ENCODE measurements at regions not wholly inside any gene's neighbourhood (a gene's known extent, or its start where the extent isn't known, plus 50 kb on each side); places are given as distances from the start of the nearest gene placed in this dataset.

DNA sequence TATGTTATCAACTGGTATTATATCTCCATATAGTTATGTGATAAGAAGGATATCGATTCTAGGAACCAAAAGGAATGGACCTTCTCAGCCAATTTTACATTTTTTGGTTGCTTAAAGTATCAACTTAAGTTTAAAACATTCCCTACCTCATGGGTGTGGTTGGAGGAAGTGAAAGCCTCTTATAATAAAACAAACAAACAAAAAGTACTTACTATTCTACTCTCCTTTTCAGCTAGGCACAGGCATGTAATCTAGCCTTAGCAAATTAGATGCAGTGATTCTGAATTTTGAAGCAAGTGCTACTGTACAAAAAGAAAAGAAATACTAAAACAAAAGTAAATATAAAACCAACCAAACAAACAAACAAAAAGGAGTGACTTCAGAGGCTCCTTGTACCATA lies 485.4 kb downstream of the C4orf33 start:
- TF ChIP-seq, protein P1, sequence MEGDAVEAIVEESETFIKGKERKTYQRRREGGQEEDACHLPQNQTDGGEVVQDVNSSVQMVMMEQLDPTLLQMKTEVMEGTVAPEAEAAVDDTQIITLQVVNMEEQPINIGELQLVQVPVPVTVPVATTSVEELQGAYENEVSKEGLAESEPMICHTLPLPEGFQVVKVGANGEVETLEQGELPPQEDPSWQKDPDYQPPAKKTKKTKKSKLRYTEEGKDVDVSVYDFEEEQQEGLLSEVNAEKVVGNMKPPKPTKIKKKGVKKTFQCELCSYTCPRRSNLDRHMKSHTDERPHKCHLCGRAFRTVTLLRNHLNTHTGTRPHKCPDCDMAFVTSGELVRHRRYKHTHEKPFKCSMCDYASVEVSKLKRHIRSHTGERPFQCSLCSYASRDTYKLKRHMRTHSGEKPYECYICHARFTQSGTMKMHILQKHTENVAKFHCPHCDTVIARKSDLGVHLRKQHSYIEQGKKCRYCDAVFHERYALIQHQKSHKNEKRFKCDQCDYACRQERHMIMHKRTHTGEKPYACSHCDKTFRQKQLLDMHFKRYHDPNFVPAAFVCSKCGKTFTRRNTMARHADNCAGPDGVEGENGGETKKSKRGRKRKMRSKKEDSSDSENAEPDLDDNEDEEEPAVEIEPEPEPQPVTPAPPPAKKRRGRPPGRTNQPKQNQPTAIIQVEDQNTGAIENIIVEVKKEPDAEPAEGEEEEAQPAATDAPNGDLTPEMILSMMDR (IDR thresholded peaks at IDR 0.05; ENCODE audit: poor library complexity), result no peak
- TF ChIP-seq EZH2phosphoT487 (IDR thresholded peaks at IDR 0.05; ENCODE audit: low read depth, severe bottlenecking, unreplicated experiment), result no peak

Data from hepatocyte (in vitro differentiated cells).